Stomach (tissue), 4 donors: ENCODE measurements at regions not wholly inside any gene's neighbourhood (a gene's known extent, or its start where the extent isn't known, plus 50 kb on each side); places are given as distances from the start of the nearest gene placed in this dataset.

ENCODE experiments used
- CTCF ChIP-seq, 7 experiments: fragments of 450-650 bp in 4 of 7; fragments of 200-600 bp in 3 of 7; sonication (generic) in 3 of 7; IDR thresholded peaks; one replicate each; pipeline ENCODE4 v1.5.1; 2016 to 2019; ENCODE audit warnings: antibody characterized with exemption in 7 of 7, control low read depth in 2 of 7, mild to moderate bottlenecking in 1 of 7
- EP300 ChIP-seq: sonication (generic); formaldehyde crosslinking; IDR thresholded peaks from one replicate; pipeline ENCODE4 v1.6.1; 2017; ENCODE audit warnings: antibody characterized with exemption
- POLR2A ChIP-seq, 4 donors: fragments of 450-650 bp; IDR thresholded peaks; one replicate each; pipeline ENCODE4 v1.6.1; 2016; ENCODE audit warnings: antibody characterized with exemption in 4 of 4, control low read depth in 2 of 4, mild to moderate bottlenecking in 1 of 4, moderate library complexity in 1 of 4
- POLR2AphosphoS5 ChIP-seq, 3 donors: sonication (generic); formaldehyde crosslinking; IDR thresholded peaks; one replicate each; pipeline ENCODE4 v1.6.1; 2016; ENCODE audit warnings: antibody characterized with exemption in 3 of 3

- no peak for TF ChIP-seq POLR2AphosphoS5 (IDR thresholded peaks at IDR 0.05)
- no peak for TF ChIP-seq CTCF (IDR thresholded peaks at IDR 0.05)
- TF ChIP-seq POLR2A (IDR thresholded peaks at IDR 0.05), result no peak
- no peak for TF ChIP-seq EP300
Observed at GRCh38 chr18:73741946-73742345, 405.7 kb downstream of the FBXO15 start.
